ENCODE measurements at regions not wholly inside any gene's neighbourhood (a gene's known extent, or its start where the extent isn't known, plus 50 kb on each side); places are given as distances from the start of the nearest gene placed in this dataset.
"Not testable (repeated sequence)": the region's sequence is repeated elsewhere in the genome, so short reads cannot be mapped to it uniquely, and the experiment has no call there.

DNA sequence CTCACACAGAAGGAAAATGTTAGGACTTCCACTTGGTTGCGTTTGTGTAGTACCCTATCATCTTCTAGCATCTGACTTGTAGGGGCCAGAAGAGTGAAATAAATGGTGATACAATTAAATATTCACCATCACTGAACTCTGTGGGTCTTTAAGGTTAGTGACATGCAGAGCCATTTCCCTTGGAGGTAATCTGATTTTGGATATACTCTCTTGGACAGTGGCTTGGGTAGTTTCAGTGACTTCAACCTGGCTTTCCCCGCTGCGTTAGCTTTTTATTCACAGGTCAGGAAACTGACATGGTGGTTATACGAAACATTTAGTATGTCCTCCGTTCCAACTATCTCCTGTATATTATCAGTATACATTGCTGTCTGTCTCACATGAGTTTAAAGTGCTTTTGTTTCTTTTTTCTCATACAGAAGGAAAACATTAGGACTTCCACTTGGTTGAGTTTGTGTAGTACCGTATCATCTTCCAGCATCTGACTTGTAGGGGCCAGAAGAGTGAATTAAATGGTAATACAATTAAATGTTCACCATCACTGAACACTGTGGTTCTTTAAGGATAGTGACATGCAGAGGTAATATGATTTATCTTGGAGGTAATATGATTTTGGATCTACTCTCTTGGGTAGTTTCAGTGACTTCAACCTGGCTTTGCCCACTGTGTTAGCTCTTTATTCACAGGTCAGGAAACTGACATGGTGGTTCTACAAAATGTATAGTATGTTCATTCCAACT is 883.6 kb downstream of the TAF11L14 start:
- TF ChIP-seq, protein P1, sequence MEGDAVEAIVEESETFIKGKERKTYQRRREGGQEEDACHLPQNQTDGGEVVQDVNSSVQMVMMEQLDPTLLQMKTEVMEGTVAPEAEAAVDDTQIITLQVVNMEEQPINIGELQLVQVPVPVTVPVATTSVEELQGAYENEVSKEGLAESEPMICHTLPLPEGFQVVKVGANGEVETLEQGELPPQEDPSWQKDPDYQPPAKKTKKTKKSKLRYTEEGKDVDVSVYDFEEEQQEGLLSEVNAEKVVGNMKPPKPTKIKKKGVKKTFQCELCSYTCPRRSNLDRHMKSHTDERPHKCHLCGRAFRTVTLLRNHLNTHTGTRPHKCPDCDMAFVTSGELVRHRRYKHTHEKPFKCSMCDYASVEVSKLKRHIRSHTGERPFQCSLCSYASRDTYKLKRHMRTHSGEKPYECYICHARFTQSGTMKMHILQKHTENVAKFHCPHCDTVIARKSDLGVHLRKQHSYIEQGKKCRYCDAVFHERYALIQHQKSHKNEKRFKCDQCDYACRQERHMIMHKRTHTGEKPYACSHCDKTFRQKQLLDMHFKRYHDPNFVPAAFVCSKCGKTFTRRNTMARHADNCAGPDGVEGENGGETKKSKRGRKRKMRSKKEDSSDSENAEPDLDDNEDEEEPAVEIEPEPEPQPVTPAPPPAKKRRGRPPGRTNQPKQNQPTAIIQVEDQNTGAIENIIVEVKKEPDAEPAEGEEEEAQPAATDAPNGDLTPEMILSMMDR (IDR thresholded peaks at IDR 0.05; ENCODE audit: low read depth, low read length, missing control alignments), result no peak
- no peak overlapping the region for H3K4me3 ChIP-seq (replicated peaks; ENCODE audit: low read depth, low read length)
- DNase-seq (ENCODE audit: extremely low read depth, low read depth), result no peak

GRCh38 chr5:18523380-18523779 is 889.1 kb downstream of the TAF11L14 start:
- DNase-seq (ENCODE audit: extremely low read depth, low read depth), result no peak
- no peak overlapping the region for H3K4me3 ChIP-seq (replicated peaks; ENCODE audit: low read depth, low read length)
- TF ChIP-seq, protein P1 (IDR thresholded peaks at IDR 0.05; ENCODE audit: low read depth, low read length, missing control alignments), result no peak

GRCh38 chr5:18526792-18527405 is 892.6 kb downstream of the TAF11L14 start:
- no peak for DNase-seq (ENCODE audit: extremely low read depth, low read depth)
- no peak overlapping the region for H3K4me3 ChIP-seq (replicated peaks; ENCODE audit: low read depth, low read length)
- TF ChIP-seq, protein P1 (IDR thresholded peaks at IDR 0.05; ENCODE audit: low read depth, low read length, missing control alignments), result no peak

DNA sequence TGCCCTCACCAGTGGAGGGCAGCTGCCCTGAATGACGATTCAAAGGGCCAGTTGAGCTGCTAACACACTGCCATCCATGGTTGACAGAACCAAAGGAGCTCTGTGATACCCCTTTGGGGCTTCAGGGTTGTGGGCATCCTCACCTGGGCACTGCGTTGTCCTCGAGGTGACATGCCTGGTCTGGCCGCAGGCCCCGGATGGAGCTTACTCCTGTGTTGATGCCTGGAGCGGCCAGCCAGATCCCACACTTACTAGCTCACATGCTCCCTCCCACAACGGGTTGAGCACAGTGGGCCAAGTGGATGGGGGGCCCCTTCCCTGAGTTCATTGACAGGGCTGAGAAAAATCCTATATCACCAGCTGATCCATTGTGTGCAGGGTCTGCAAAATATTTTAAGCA is 898.9 kb downstream of the TAF11L14 start:
- H3K4me3 ChIP-seq (replicated peaks; ENCODE audit: low read depth, low read length), result no peak overlapping the region
- TF ChIP-seq, protein P1 (IDR thresholded peaks at IDR 0.05; ENCODE audit: low read depth, low read length, missing control alignments), result no peak
- no peak for DNase-seq (ENCODE audit: extremely low read depth, low read depth)

GRCh38 chr5:18534119-18534518 is 899.9 kb downstream of the TAF11L14 start:
- H3K4me3 ChIP-seq (replicated peaks; ENCODE audit: low read depth, low read length), result no peak overlapping the region
- TF ChIP-seq, protein P1 (IDR thresholded peaks at IDR 0.05; ENCODE audit: low read depth, low read length, missing control alignments), result no peak
- no peak for DNase-seq (ENCODE audit: extremely low read depth, low read depth)

- not testable (repeated sequence) for H3K4me3 ChIP-seq (replicated peaks; ENCODE audit: low read depth, low read length); DNase-seq (ENCODE audit: extremely low read depth, low read depth)
Observed at GRCh38 chr5:18535753-18536152, 901.5 kb downstream of the TAF11L14 start.

- DNase-seq (ENCODE audit: extremely low read depth, low read depth), result no peak
- TF ChIP-seq, protein P1 (IDR thresholded peaks at IDR 0.05; ENCODE audit: low read depth, low read length, missing control alignments), result no peak
- H3K4me3 ChIP-seq (replicated peaks; ENCODE audit: low read depth, low read length), result no peak overlapping the region
Observed at GRCh38 chr5:18544421-18544820, 910.2 kb downstream of the TAF11L14 start.

Data from HFF-Myc (cell line).